ENCODE measurements at regions not wholly inside any gene's neighbourhood (a gene's known extent, or its start where the extent isn't known, plus 50 kb on each side); places are given as distances from the start of the nearest gene placed in this dataset.

DNA sequence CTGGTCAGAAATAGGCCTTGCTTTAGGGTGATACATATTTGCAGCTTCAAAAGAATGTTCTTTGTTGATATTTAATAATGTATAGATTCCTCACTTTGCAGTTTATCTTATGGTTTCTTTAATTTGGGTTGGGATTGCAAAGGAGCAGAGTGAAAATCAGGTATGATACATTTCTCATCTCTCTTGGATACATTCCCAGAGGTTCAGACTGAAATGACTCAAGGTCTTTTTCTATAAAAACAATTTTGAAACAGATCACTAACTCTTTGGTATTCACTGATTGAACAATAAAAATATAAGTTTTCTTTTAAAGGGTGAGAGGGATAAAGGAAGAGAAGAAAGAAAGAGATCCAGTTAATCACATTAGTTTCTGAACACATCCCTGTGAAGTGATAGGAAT lies 606.5 kb upstream of the CAMK1G start:
- ChIA-PET POLR2A (no interaction called here), CTCF (no interaction called here)
- DNase-seq (ENCODE audit: low read depth, low spot score) = no peak
- TF ChIP-seq, protein P1, sequence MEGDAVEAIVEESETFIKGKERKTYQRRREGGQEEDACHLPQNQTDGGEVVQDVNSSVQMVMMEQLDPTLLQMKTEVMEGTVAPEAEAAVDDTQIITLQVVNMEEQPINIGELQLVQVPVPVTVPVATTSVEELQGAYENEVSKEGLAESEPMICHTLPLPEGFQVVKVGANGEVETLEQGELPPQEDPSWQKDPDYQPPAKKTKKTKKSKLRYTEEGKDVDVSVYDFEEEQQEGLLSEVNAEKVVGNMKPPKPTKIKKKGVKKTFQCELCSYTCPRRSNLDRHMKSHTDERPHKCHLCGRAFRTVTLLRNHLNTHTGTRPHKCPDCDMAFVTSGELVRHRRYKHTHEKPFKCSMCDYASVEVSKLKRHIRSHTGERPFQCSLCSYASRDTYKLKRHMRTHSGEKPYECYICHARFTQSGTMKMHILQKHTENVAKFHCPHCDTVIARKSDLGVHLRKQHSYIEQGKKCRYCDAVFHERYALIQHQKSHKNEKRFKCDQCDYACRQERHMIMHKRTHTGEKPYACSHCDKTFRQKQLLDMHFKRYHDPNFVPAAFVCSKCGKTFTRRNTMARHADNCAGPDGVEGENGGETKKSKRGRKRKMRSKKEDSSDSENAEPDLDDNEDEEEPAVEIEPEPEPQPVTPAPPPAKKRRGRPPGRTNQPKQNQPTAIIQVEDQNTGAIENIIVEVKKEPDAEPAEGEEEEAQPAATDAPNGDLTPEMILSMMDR (IDR thresholded peaks at IDR 0.05; ENCODE audit: insufficient read depth, low read length, missing control alignments) = no peak
- no peak overlapping the region for H3K4me3 ChIP-seq (ENCODE audit: low read depth, low read length)

DNA sequence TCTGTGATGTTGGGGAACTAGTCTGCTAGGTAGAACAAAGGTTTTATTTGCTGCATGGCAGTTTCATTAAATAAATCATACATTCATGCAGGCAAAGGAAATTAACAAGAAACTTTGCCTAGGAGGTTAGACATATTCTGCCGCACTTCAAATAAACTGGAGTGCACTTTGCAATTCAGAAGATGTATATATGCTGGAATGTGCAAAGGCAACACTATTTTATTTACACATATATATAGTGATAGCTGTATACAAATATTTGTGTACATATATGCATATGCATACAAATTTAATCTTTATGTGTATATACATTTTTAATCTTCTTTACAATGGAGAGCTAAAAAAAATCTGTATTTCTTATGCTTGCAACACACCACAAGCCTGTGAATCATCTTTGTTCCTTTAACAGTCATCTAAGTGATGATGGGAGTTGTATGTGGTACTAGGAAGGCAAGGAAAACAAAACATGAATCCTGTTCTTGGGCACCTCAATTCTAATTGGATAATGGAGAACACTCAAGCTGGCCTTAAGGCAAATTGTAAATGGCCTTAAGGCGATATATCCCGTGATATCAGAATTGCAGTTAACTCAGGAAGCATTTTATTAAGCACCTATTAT lies 605.8 kb upstream of the CAMK1G start:
- no peak overlapping the region for H3K4me3 ChIP-seq (ENCODE audit: low read depth, low read length)
- DNase-seq (ENCODE audit: low read depth, low spot score) = no peak
- CTCF ChIA-PET = no interaction called here
- TF ChIP-seq, protein P1 (IDR thresholded peaks at IDR 0.05; ENCODE audit: insufficient read depth, low read length, missing control alignments) = no peak
- POLR2A ChIA-PET = no interaction called here

DNA sequence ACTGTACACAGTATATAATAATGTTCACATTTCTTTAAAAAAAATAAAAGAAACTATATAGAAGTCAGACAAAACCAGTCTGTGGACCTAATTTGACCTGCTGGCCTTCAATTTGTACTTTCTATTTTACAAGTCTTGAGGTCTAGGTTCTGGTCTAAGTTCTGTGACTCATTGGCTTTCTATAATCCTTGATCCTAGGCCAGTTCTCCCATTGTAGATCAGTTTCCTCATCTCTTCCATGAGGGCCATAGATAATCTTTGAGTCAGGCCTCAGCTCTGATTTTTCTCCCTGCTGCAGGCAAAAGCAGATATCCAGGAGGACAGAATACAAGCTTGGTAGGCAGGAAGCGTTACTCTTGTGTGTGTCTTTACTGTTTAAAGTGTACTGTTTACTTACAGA lies 603.7 kb upstream of the CAMK1G start:
- no peak for DNase-seq (ENCODE audit: low read depth, low spot score)
- H3K4me3 ChIP-seq (ENCODE audit: low read depth, low read length) = no peak overlapping the region
- ChIA-PET CTCF (no interaction called here), POLR2A (no interaction called here)
- TF ChIP-seq, protein P1 (IDR thresholded peaks at IDR 0.05; ENCODE audit: insufficient read depth, low read length, missing control alignments) = no peak

DNA sequence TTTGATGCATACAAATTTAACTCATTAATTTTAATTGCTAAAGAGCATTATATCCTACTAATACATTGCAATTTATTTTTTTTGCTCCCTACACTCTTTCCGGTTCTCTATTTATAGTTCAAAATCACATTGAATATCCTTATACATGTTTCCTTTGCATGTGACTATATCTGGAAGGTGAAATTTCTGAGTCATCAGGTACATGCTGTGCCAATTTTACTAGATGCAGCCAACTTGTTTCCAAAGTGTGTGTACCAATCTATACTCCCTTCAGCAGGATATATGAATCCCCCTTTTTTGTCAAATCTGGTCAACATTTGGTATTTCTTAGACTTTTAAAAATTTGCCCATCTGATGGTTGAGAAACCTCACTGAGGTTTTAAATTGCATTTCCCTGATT lies 602.9 kb upstream of the CAMK1G start:
- H3K4me3 ChIP-seq (ENCODE audit: low read depth, low read length) = no peak overlapping the region
- CTCF ChIA-PET = no interaction called here
- POLR2A ChIA-PET = no interaction called here
- DNase-seq (ENCODE audit: low read depth, low spot score) = no peak
- TF ChIP-seq, protein P1 (IDR thresholded peaks at IDR 0.05; ENCODE audit: insufficient read depth, low read length, missing control alignments) = no peak

DNA sequence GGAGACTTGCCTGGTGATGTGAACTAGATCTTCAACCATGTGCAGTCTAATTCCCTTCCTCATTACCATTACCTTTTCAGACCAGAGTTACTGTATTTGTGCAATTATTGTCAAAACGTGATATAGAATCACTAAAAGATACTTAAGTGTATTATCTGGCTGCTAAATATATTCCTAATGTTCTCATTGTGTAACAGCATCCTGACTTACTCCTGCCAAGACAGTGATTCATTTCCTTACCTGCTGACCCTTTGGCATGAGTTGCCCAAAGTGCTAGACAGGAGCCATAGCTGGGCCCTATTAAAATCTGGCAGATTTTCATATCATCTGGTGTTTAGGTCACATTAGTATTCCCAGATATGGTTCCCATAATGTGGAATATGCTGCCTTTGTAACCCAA lies 598.3 kb upstream of the CAMK1G start:
- no peak for DNase-seq (ENCODE audit: low read depth, low spot score)
- ChIA-PET POLR2A (no interaction called here), CTCF (no interaction called here)
- TF ChIP-seq, protein P1 (IDR thresholded peaks at IDR 0.05; ENCODE audit: insufficient read depth, low read length, missing control alignments) = no peak
- H3K4me3 ChIP-seq (ENCODE audit: low read depth, low read length) = no peak overlapping the region

DNA sequence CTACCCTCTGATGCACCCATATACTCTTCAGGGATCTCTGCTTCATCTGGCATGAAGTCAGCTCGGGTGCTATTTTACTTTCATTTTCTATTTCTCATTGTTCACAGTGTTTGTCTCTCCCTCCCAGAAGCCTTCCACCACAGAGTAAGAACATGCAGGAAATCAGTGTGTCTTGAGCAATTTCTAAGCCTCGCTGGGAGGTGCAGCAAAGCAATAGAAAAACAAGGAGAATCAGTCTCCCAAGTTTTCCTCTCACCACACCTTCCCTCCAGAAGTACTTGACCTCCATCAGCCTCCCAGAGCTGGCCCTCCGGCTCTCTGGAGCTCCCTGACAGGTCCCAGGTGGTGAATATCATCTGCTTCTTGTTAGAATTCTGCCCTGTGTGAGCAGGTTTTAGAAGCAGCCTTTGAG lies 594.7 kb upstream of the CAMK1G start:
- peak overlapping the region; percentile 52 for H3K4me3 ChIP-seq (ENCODE audit: low read depth, low read length)
- DNase-seq (ENCODE audit: low read depth, low spot score) = peak; percentile 0
- ChIA-PET POLR2A (no interaction called here), CTCF (no interaction called here)
- TF ChIP-seq, protein P1 (IDR thresholded peaks at IDR 0.05; ENCODE audit: insufficient read depth, low read length, missing control alignments) = no peak

Measured in AG04449 (cell line).